Lower lobe of right lung (tissue), 2 donors: ENCODE measurements at regions not wholly inside any gene's neighbourhood (a gene's known extent, or its start where the extent isn't known, plus 50 kb on each side); places are given as distances from the start of the nearest gene placed in this dataset.
A peak's percentile ranks its signal among the peaks of the same experiment; 100 is the strongest.

ENCODE experiments used
- ATAC-seq, 2 donors: fragments of 200-7000 bp; cut with Tn5 transposase; one replicate each; pipeline ENCODE4 v1.9.1; 2020 to 2022; ENCODE audit warnings: mild to moderate bottlenecking in 2 of 2, moderate library complexity in 2 of 2
- DNase-seq: peaks from one replicate; pipeline ENCODE4 v3.0.0-alpha.2; 2020
- H3K27ac ChIP-seq: fragments of 200-600 bp; one replicate; pipeline ENCODE4 v1.8.0; 2022
- H3K27me3 ChIP-seq: fragments of 200-600 bp; one replicate; pipeline ENCODE4 v1.8.0; 2022; ENCODE audit warnings: low read depth
- H3K36me3 ChIP-seq: fragments of 200-600 bp; one replicate; pipeline ENCODE4 v1.8.0; 2022; ENCODE audit warnings: mild to moderate bottlenecking
- H3K4me1 ChIP-seq: fragments of 200-600 bp; one replicate; pipeline ENCODE4 v1.8.0; 2022
- H3K4me3 ChIP-seq: fragments of 200-600 bp; one replicate; pipeline ENCODE4 v1.8.0; 2022; ENCODE audit warnings: mild to moderate bottlenecking
- H3K9me3 ChIP-seq: fragments of 200-600 bp; one replicate; pipeline ENCODE4 v1.8.0; 2022
- intact Hi-C: fragments of 100-400 bp; cut with DNase I; formaldehyde crosslinking; loops from one replicate; pipeline ENCODE4 v1.11.0; 2022
- TF ChIP-seq, protein P1 (sequence below): fragments of 200-600 bp; IDR thresholded peaks from one replicate; pipeline ENCODE4 v1.8.0; 2022; ENCODE audit warnings: antibody characterized with exemption, mild to moderate bottlenecking
- donor health status: DM: no; HTN: yes; CAD: no; lungs with severe emphysema.

DNA sequence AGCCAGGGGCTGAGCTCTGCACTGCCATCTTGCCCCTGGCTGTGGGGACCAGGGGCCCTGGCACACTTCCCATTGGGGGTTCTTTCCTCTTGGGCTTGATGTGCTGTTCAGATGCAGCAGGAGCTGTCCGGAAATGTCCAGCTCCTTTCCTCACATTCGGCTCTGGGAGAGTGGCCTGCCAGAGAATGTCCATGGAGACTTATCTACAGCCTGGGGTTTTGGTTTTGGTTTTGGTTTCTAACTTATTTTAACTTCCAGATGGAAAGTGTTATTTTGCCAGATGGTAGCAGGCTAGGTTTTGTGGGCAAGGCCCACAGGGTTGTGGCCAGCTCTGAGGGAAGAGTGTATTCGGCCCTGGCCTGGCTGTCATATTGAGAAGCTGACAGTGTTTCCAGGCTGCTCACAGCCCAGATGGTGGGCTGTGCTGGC, 177.3 kb downstream of the ANKRD30B start:
- Histone ChIP-seq H3K36me3 (no peaks in the 10 kb centered on the region), H3K27ac (no peak overlapping the region), H3K27me3 (no peaks in the 10 kb centered on the region), H3K9me3 (no peaks in the 10 kb centered on the region), H3K4me1 (no peaks in the 10 kb centered on the region), H3K4me3 (no peak overlapping the region)
- TF ChIP-seq, protein P1, sequence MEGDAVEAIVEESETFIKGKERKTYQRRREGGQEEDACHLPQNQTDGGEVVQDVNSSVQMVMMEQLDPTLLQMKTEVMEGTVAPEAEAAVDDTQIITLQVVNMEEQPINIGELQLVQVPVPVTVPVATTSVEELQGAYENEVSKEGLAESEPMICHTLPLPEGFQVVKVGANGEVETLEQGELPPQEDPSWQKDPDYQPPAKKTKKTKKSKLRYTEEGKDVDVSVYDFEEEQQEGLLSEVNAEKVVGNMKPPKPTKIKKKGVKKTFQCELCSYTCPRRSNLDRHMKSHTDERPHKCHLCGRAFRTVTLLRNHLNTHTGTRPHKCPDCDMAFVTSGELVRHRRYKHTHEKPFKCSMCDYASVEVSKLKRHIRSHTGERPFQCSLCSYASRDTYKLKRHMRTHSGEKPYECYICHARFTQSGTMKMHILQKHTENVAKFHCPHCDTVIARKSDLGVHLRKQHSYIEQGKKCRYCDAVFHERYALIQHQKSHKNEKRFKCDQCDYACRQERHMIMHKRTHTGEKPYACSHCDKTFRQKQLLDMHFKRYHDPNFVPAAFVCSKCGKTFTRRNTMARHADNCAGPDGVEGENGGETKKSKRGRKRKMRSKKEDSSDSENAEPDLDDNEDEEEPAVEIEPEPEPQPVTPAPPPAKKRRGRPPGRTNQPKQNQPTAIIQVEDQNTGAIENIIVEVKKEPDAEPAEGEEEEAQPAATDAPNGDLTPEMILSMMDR = no peak
- DNase-seq = no peak
- peak in 1 of 2 donors; percentile 8 for ATAC-seq
- intact Hi-C loops = no loop called here

DNA sequence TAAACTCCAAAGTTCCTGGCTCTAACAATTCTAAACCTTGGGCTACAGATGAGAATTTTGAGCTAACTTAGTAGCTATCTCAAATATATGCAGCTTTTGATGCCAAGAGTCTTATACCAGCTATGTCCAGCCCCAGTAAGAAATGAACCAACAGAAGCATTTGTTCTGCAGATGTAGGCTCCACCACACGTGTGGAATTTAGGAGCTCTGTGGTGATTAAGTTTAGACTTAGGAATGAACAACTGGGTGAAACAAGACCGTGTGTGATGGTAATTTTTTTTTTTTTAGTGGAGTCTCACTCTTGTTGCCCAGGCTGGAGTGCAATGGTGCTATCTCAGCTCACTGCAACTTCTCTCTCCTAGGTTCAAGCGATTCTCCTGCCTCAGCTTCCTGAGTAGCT, 179.7 kb downstream of the ANKRD30B start:
- intact Hi-C loops = no loop called here
- ATAC-seq = no peak
- no peak overlapping the region for H3K4me3 ChIP-seq
- H3K27ac ChIP-seq = no peak overlapping the region
- no peaks in the 10 kb centered on the region for H3K4me1 ChIP-seq
- no peaks in the 10 kb centered on the region for H3K9me3 ChIP-seq
- no peaks in the 10 kb centered on the region for H3K36me3 ChIP-seq
- H3K27me3 ChIP-seq = no peaks in the 10 kb centered on the region
- no peak for DNase-seq
- TF ChIP-seq, protein P1 = no peak

DNA sequence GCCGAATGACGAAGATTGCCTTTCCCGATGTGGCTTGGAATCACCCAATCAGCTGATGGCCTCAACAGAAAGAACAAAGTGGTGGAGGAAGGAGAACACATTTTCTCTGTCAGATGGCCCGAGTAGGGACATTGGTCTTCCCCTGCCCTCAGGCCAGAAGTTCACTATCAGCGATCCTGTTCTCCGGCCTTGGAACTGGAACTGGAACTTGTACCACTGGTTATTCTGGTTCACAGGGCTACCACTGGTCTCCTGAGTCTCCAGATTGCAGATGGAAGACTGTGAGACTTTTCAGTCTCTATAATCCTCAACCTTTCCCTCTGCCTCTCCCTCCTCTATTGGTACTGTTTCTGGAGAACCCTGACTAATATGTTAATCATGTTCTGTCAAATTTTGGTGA, 180.4 kb downstream of the ANKRD30B start:
- intact Hi-C loops = no loop called here
- Histone ChIP-seq H3K27ac (no peak overlapping the region), H3K4me1 (no peaks in the 10 kb centered on the region), H3K36me3 (no peaks in the 10 kb centered on the region), H3K9me3 (no peaks in the 10 kb centered on the region), H3K4me3 (no peak overlapping the region), H3K27me3 (no peaks in the 10 kb centered on the region)
- ATAC-seq (no peak), DNase-seq (no peak)
- TF ChIP-seq, protein P1 = no peak

DNA sequence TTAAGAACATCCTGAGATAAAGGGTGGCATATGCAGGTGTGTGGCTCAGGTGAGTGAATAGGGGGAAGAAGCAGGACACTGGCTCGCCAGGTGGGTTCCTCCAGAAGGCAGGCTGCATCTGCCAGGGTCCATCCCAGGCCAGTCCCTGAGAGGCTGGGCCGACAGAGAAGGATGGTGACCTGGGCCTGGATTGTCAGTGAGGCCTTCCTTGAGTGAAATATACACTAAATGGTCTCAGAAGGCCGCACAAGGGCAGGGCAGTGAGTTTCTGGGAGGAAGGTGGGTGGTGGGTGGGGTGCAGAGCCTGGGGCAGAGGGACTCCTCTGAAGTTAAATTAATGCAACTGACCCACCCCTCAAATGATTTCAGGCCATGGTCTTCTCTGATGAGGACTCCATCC, 182.1 kb downstream of the ANKRD30B start:
- H3K9me3 ChIP-seq = no peaks in the 10 kb centered on the region
- no peak overlapping the region for H3K4me3 ChIP-seq
- no peaks in the 10 kb centered on the region for H3K4me1 ChIP-seq
- no peak for DNase-seq
- no peak overlapping the region for H3K27ac ChIP-seq
- H3K36me3 ChIP-seq = no peaks in the 10 kb centered on the region
- no peaks in the 10 kb centered on the region for H3K27me3 ChIP-seq
- TF ChIP-seq, protein P1 = no peak
- intact Hi-C loops = no loop called here
- no peak for ATAC-seq

DNA sequence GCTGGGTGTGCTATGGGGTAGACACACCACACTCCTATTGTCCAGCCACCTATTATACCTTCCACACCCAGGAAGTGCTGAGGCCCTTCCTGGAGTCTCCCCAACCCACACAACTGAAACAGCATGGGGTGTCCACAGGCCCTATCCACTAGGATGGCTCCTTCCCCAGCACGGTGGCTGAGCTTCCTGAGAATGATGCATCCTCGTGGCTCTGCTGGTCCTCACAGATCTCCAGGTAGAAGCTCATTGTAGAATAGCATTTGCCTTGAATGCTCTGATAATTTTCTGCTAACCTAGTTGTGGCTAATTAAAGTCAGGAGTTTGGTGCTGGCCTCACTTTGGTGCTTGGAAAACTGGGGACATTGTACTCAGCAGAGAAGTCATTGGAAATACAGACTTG, 182.6 kb downstream of the ANKRD30B start:
- ATAC-seq = no peak

More for the DNA sequence above, 182.6 kb downstream of the ANKRD30B start:
- TF ChIP-seq, protein P1 = no peak
- Histone ChIP-seq H3K27ac (no peak overlapping the region), H3K36me3 (no peaks in the 10 kb centered on the region), H3K9me3 (no peaks in the 10 kb centered on the region), H3K27me3 (no peaks in the 10 kb centered on the region), H3K4me1 (no peaks in the 10 kb centered on the region), H3K4me3 (no peak overlapping the region)
- intact Hi-C loops = no loop called here
- DNase-seq = no peak
